NCI-H82 treated with DMSO at 0.1 percent for 48 hours (cell line): ENCODE measurements at regions not wholly inside any gene's neighbourhood (a gene's known extent, or its start where the extent isn't known, plus 50 kb on each side); places are given as distances from the start of the nearest gene placed in this dataset.
"Not testable (repeated sequence)": the region's sequence is repeated elsewhere in the genome, so short reads cannot be mapped to it uniquely, and the experiment has no call there.

Source experiments
- DNase-seq: peaks from one replicate; lab custom pipeline; 2025; ENCODE audit not compliant: unreplicated experiment; lab: John Stamatoyannopoulos, UW

DNA sequence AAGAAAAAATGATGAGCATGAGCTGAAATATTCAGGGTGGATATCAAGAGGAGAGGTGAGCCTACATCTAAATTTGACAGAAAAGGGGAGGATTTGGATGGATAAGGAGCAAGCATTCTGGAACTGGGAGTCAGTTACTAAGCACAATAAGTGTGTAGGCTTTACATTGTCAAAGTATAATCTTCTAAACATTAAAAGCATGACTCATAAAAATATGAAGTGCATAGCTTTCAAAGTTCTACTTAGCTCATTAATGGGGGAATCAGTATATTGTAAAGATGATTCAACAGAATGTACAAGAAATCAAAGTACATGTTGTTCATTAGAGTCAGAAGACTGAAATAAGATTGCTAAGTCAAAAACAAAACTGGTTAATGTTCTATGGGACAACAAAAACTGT, 248.0 kb upstream of the GAS1 start:
- DNase-seq: no peak

GRCh38 chr9:87197349-87198130, 250.2 kb upstream of the GAS1 start:
- DNase-seq: no peak

DNA sequence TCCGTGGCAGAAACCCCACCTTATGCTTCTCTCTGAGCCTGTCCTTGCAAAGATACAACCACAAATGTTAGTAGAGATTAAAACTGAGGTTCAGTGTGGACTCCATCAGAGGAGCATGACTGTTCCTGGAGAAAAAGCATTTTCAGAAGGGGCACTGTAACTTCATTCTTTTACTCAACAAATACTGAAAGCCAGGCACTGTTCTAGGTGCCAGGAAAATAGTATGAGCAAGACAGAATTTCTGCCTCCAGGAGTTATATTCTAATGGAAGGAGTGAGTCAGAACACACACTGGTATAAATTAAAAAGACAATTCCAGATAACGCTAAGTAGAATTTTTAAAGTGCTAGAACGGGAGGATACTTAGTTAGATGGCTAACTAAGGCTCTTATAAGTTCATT, 251.4 kb upstream of the GAS1 start:
- no peak for DNase-seq

GRCh38 chr9:87199278-87199677, 252.0 kb upstream of the GAS1 start:
- DNase-seq: no peak

GRCh38 chr9:87199782-87200181, 252.5 kb upstream of the GAS1 start:
- no peak for DNase-seq

GRCh38 chr9:87201351-87201751, 254.0 kb upstream of the GAS1 start:
- DNase-seq: no peak

DNA sequence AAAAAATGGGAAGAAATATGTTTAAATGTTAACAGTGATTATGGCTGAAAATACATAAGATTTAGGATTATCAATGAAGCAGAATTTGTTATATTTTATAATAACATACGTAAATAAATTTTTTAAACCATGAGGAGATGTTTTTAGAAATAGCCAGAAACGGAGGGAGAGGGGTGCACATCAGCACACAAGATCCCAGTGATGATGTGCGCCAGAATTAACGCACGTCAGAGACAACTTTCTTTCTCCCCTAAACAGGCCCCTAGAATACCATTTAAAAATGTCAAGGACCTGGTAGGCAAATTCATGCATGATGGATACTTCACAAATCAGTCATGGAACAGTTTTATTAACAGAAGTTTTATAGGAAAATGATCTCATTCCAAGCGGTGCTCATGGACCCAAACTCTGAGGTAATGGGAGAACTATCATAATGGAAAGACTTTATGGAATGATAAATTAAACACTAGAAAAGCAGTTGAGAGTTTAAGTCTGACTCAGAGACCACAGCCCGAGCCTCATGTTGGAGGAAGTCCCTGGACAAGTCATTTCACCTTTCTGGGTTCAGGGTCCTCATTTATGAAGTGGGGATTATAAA, 258.9 kb upstream of the GAS1 start:
- DNase-seq: no peak

DNA sequence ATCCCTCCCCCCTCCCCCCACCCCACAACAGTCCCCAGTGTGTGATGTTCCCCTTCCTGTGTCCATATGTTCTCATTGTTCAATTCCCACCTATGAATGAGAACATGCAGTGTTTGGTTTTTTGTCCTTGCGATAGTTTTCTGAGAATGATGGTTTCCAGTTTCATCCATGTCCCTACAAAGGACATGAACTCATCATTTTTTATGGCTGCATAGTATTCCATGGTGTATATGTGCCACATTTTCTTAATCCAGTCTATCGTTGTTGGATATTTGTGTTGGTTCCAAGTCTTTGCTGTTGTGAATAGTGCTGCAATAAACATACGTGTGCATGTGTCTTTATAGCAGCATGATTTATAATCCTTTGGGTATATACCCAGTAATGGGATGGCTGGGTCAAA, 263.4 kb upstream of the GAS1 start:
- DNase-seq: not testable (repeated sequence)

- DNase-seq: no peak
Measured at GRCh38 chr9:87211669-87212068, 264.4 kb upstream of the GAS1 start.

- DNase-seq: no peak
Measured at GRCh38 chr9:87212605-87213021, 265.3 kb upstream of the GAS1 start.

DNA sequence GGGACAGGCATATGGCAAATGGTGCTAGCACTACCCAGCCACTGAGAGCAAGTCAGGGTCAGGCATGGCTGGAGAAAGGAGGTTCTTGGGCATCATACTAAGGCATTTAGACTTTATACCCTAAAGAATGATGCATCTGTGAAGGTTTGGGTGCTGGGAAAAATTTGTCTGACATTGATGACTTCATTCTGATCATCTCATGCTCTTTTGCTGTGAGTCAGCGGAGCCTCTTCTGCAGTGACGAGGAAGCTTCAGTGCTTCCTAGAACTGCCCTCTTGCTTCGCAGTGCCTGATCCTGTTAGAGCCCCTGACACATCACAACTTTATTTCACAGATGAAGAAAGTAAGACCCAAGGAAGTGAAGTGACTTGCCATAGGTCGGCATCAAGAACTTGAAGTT, 266.6 kb upstream of the GAS1 start:
- no peak for DNase-seq

GRCh38 chr9:87214991-87215390, 267.7 kb upstream of the GAS1 start:
- no peak for DNase-seq

DNA sequence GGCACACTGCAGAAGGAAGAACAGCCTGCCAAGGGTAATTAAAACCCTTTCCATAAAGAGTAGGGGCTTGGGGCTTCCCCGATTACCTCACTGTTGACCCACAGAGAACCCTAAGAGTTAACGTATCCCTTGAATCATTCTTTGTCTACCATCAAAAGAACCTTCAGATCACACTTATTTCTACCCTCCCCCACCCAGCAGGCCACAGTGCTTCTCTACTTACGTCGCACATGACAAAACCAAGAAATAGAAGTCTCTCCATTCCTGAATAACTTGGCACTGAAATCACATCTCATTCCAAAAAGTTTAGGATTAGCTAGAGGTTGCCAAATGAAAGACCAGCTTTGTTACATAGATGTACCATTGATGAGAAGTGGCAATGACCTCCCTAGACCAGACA, 268.7 kb upstream of the GAS1 start:
- DNase-seq: no peak

GRCh38 chr9:87216897-87217455, 269.7 kb upstream of the GAS1 start:
- DNase-seq: no peak

- no peak for DNase-seq
Measured at GRCh38 chr9:87223392-87224246, 274.0 kb upstream of the DAPK1 start.

DNA sequence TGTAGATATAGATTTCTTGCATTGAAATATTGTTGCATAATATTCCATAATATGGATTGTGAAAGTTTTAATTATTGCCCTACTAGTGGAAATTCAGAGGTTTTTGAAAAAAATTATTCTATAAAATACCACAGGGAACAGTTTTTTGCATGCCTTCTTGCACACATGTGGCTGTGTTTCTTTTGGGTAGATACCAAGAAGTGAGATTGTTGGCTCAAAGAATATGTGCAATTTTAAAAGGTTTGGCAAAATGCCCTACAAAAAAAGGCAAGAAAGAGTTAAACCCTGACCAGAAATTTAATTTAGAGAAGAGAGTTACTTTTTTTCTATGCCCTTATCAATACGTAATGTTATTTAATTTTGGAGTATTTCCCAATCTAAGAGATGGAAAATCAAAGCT, 270.8 kb upstream of the DAPK1 start:
- no peak for DNase-seq

DNA sequence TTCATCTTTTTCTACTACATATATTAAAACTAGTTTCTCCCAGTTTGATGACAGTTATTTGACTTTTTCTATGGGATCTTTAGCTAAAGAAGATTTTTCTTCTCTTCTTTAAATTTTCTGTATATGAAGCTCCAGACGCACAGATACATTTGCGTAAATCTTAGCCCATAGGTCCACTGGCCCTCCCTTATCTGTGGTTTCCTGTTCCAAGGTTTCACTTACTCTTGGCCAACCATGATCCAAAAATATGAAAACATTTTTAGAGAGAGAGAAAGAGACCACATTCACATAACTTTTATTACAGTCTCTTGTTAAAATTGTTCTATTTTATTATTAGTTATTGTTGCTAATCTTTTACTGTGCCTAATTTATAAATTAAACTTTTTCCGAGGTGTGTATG, 270.2 kb upstream of the DAPK1 start:
- no peak for DNase-seq

- DNase-seq: no peak
Measured at GRCh38 chr9:87229108-87229507, 268.6 kb upstream of the DAPK1 start.

- DNase-seq: no peak
Measured at GRCh38 chr9:87233431-87233830, 264.2 kb upstream of the DAPK1 start.

DNA sequence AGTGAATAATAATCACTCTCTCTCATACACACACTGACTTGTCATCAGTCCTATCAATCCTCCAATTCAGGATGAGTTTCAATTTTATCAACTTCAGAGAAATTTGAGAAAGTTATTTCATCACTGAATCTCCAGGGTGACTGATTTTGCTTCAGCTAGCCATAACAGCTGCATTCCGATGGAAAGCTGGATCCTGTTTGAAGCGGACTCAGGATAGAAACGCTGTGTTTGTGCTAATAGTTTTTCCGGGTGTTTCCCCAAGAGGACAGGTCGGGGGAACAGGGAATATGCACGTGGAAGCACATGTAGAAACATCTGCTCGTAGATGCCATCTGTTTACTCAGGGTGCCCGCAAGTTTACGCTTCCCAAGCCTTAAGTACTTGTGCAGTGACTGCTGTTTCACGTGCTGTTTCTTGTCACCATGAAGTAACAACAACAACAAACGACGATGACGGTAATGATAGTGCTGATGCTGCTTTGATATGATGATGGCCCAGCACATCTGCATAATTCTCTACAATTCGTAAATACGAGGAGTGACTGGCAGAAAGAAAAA, 263.7 kb upstream of the DAPK1 start:
- no peak for DNase-seq

- DNase-seq: no peak
Measured at GRCh38 chr9:87234854-87235253, 262.8 kb upstream of the DAPK1 start.
